ENCODE measurements at regions not wholly inside any gene's neighbourhood (a gene's known extent, or its start where the extent isn't known, plus 50 kb on each side); places are given as distances from the start of the nearest gene placed in this dataset.

GRCh38 chr20:24868959-24869358 lies 80.1 kb upstream of the CST7 start:
- TF ChIP-seq POLR2A (IDR thresholded peaks at IDR 0.05; ENCODE audit: low read depth, low read length) (no peak), TAF1 (IDR thresholded peaks at IDR 0.05; ENCODE audit: low read depth, low read length) (no peak)

Measured in GM12891 (cell line).